ENCODE measurements at regions not wholly inside any gene's neighbourhood (a gene's known extent, or its start where the extent isn't known, plus 50 kb on each side); places are given as distances from the start of the nearest gene placed in this dataset.

GRCh38 chr1:118364882-118365281 lies 179.9 kb upstream of the SPAG17 start:
- no peak for FAIRE-seq

GRCh38 chr1:118363396-118363795 lies 178.4 kb upstream of the SPAG17 start:
- DNase-seq (ENCODE audit: low read depth, low spot score) (no peak), FAIRE-seq (no peak)
- Histone ChIP-seq H3K4me1 (ENCODE audit: control insufficient read depth, extremely low read depth, insufficient read depth, low read length) (peaks cover 10% of the 10 kb centered on the region), H3K9ac (ENCODE audit: control insufficient read depth, extremely low read depth, insufficient read depth, low read length) (no peak overlapping the region), H3K27me3 (ENCODE audit: control insufficient read depth, extremely low read depth, insufficient read depth, low read length) (no peaks in the 10 kb centered on the region), H3K36me3 (ENCODE audit: control insufficient read depth in 2 of 2, extremely low read depth in 1 of 2, insufficient read depth in 2 of 2, low read length in 2 of 2) (no peaks in the 10 kb centered on the region), H3K9me1 (ENCODE audit: control insufficient read depth, extremely low read depth, insufficient read depth, low read length) (no peaks in the 10 kb centered on the region), H3K27ac (ENCODE audit: control insufficient read depth, insufficient read depth, low read length) (no peak overlapping the region), H3K4me3 (ENCODE audit: control insufficient read depth in 2 of 3, extremely low read depth in 1 of 3, insufficient read depth in 2 of 3, low read depth in 1 of 3, low read length in 3 of 3) (no peak overlapping the region), H3K9me3 (ENCODE audit: control insufficient read depth, low read depth, low read length) (peaks cover 2% of the 10 kb centered on the region), H3K4me2 (ENCODE audit: control insufficient read depth, extremely low read depth, insufficient read depth, low read depth, low read length) (no peak overlapping the region), H3K79me2 (ENCODE audit: control insufficient read depth, insufficient read depth, low read length) (no peaks in the 10 kb centered on the region), H2AFZ (ENCODE audit: control insufficient read depth, low read length) (no peak overlapping the region), H4K20me1 (ENCODE audit: control insufficient read depth, extremely low read depth, insufficient read depth, low read length) (no peaks in the 10 kb centered on the region)
- dilution Hi-C loops (cut with MboI; ENCODE audit: extremely low pct_ligation_motif_present, low sequenced_read_pairs): no loop called here
- no peak for TF ChIP-seq CTCF (optimal IDR thresholded peaks at IDR 0.05 in 1 of 3, IDR thresholded peaks at IDR 0.05 in 1 of 3, conservative IDR thresholded peaks at IDR 0.05 in 1 of 3; ENCODE audit: extremely low read depth in 1 of 3, insufficient read depth in 2 of 3, low read length in 3 of 3)
- no peak for TF ChIP-seq EZH2 (IDR thresholded peaks at IDR 0.05; ENCODE audit: low read length)

More at GRCh38 chr1:118364882-118365281, 179.9 kb upstream of the SPAG17 start:
- dilution Hi-C loops (cut with MboI; ENCODE audit: extremely low pct_ligation_motif_present, low sequenced_read_pairs): no loop called here
- no peak for DNase-seq (ENCODE audit: low read depth, low spot score)
- Histone ChIP-seq H3K9me1 (ENCODE audit: control insufficient read depth, extremely low read depth, insufficient read depth, low read length) (no peaks in the 10 kb centered on the region), H3K27me3 (ENCODE audit: control insufficient read depth, extremely low read depth, insufficient read depth, low read length) (no peaks in the 10 kb centered on the region), H3K9ac (ENCODE audit: control insufficient read depth, extremely low read depth, insufficient read depth, low read length) (no peak overlapping the region), H3K4me3 (ENCODE audit: control insufficient read depth in 2 of 3, extremely low read depth in 1 of 3, insufficient read depth in 2 of 3, low read depth in 1 of 3, low read length in 3 of 3) (no peak overlapping the region), H2AFZ (ENCODE audit: control insufficient read depth, low read length) (no peak overlapping the region), H3K79me2 (ENCODE audit: control insufficient read depth, insufficient read depth, low read length) (no peaks in the 10 kb centered on the region), H3K27ac (ENCODE audit: control insufficient read depth, insufficient read depth, low read length) (no peak overlapping the region), H4K20me1 (ENCODE audit: control insufficient read depth, extremely low read depth, insufficient read depth, low read length) (no peaks in the 10 kb centered on the region), H3K9me3 (ENCODE audit: control insufficient read depth, low read depth, low read length) (peaks cover 2% of the 10 kb centered on the region), H3K36me3 (ENCODE audit: control insufficient read depth in 2 of 2, extremely low read depth in 1 of 2, insufficient read depth in 2 of 2, low read length in 2 of 2) (no peaks in the 10 kb centered on the region), H3K4me1 (ENCODE audit: control insufficient read depth, extremely low read depth, insufficient read depth, low read length) (peaks cover 10% of the 10 kb centered on the region), H3K4me2 (ENCODE audit: control insufficient read depth, extremely low read depth, insufficient read depth, low read depth, low read length) (no peak overlapping the region)
- no peak for TF ChIP-seq CTCF (optimal IDR thresholded peaks at IDR 0.05 in 1 of 3, IDR thresholded peaks at IDR 0.05 in 1 of 3, conservative IDR thresholded peaks at IDR 0.05 in 1 of 3; ENCODE audit: extremely low read depth in 1 of 3, insufficient read depth in 2 of 3, low read length in 3 of 3)
- TF ChIP-seq EZH2 (IDR thresholded peaks at IDR 0.05; ENCODE audit: low read length): no peak
